GM23338 (cell line): ENCODE measurements at regions not wholly inside any gene's neighbourhood (a gene's known extent, or its start where the extent isn't known, plus 50 kb on each side); places are given as distances from the start of the nearest gene placed in this dataset.

Source experiments
- CREB1 ChIP-seq: fragments of 250-450 bp; sonication (Bioruptor Pico); IDR thresholded peaks from 2 replicates; pipeline ENCODE4 v1.5.0; 2020; ENCODE audit warnings: low read depth, mild to moderate bottlenecking, moderate library complexity
- EZH2 ChIP-seq: fragments of 200-600 bp; sonication (generic); IDR thresholded peaks from one replicate; pipeline ENCODE4 v1.8.0; 2017; ENCODE audit warnings: antibody characterized with exemption, mild to moderate bottlenecking, low read depth; ENCODE audit not compliant: unreplicated experiment
- EZH2phosphoT487 ChIP-seq: fragments of 200-600 bp; sonication (generic); IDR thresholded peaks from one replicate; pipeline ENCODE4 v1.8.1; 2018; ENCODE audit warnings: antibody characterized with exemption; ENCODE audit not compliant: unreplicated experiment
- JUNB ChIP-seq: IDR thresholded peaks from one replicate; pipeline ENCODE4 v1.6.1; 2016; ENCODE audit warnings: antibody characterized with exemption; ENCODE audit not compliant: unreplicated experiment
- NANOG ChIP-seq: IDR thresholded peaks from 2 replicates; pipeline ENCODE4 v1.6.1; 2016; ENCODE audit warnings: antibody characterized with exemption, borderline replicate concordance
- POLR2AphosphoS5 ChIP-seq: IDR thresholded peaks from 2 replicates; pipeline ENCODE4 v1.6.1; 2016; ENCODE audit warnings: antibody characterized with exemption, low read depth
- ZNF114 ChIP-seq: fragments of 250-450 bp; sonication (Bioruptor Pico); IDR thresholded peaks from 2 replicates; pipeline ENCODE4 v1.5.0; 2020; ENCODE audit warnings: mild to moderate bottlenecking, moderate library complexity
- TF ChIP-seq, protein P1 (sequence below), 2 experiments: fragments of 200-600 bp in 1 of 2; sonication (generic) in 1 of 2; conservative IDR thresholded peaks; 2 replicates each; pipeline versions ENCODE4 v1.5.1 to v1.6.1; 2016 to 2017; ENCODE audit warnings: antibody characterized with exemption in 2 of 2, low read depth in 2 of 2, mild to moderate bottlenecking in 2 of 2, moderate library complexity in 1 of 2
- TF ChIP-seq, protein P2 (sequence below): fragments of 250-450 bp; sonication (Bioruptor Pico); IDR thresholded peaks from 2 replicates; pipeline ENCODE4 v1.5.0; 2020; ENCODE audit warnings: mild to moderate bottlenecking, moderate library complexity
- TF ChIP-seq, protein P3 (sequence below): IDR thresholded peaks from one replicate; pipeline ENCODE4 v1.6.1; 2018; ENCODE audit warnings: antibody characterized with exemption; ENCODE audit not compliant: unreplicated experiment
- TF ChIP-seq, protein P4 (sequence below): IDR thresholded peaks from 2 replicates; pipeline ENCODE4 v1.6.1; 2016; ENCODE audit warnings: antibody characterized with exemption

DNA sequence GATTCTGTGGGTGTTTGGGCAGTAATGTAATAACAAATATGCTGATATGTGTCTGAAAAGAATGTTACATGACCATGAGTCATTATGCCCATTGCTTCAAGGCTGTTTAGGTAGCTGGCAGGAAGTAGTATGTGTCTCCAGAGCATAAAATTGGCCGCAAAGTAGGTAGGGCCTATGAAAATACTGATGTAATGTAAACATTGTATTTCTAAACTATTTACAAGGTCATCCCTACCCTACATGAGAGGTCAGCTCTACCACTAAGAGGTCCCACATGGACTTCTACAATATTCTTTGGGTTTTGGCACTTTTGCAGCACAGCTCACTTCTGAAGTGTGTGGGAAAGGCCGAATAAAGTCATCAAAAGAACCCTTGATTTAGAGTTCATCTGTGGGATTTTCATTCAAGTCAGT, 301.9 kb downstream of the AHR start:
- TF ChIP-seq POLR2AphosphoS5 = no peak
- TF ChIP-seq, protein P1, sequence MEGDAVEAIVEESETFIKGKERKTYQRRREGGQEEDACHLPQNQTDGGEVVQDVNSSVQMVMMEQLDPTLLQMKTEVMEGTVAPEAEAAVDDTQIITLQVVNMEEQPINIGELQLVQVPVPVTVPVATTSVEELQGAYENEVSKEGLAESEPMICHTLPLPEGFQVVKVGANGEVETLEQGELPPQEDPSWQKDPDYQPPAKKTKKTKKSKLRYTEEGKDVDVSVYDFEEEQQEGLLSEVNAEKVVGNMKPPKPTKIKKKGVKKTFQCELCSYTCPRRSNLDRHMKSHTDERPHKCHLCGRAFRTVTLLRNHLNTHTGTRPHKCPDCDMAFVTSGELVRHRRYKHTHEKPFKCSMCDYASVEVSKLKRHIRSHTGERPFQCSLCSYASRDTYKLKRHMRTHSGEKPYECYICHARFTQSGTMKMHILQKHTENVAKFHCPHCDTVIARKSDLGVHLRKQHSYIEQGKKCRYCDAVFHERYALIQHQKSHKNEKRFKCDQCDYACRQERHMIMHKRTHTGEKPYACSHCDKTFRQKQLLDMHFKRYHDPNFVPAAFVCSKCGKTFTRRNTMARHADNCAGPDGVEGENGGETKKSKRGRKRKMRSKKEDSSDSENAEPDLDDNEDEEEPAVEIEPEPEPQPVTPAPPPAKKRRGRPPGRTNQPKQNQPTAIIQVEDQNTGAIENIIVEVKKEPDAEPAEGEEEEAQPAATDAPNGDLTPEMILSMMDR (conservative IDR thresholded peaks at IDR 0.05; ENCODE audit: low read depth in 2 of 2) = no peak
- TF ChIP-seq EZH2 = no peak
- TF ChIP-seq JUNB = no peak
- TF ChIP-seq, protein P2, sequence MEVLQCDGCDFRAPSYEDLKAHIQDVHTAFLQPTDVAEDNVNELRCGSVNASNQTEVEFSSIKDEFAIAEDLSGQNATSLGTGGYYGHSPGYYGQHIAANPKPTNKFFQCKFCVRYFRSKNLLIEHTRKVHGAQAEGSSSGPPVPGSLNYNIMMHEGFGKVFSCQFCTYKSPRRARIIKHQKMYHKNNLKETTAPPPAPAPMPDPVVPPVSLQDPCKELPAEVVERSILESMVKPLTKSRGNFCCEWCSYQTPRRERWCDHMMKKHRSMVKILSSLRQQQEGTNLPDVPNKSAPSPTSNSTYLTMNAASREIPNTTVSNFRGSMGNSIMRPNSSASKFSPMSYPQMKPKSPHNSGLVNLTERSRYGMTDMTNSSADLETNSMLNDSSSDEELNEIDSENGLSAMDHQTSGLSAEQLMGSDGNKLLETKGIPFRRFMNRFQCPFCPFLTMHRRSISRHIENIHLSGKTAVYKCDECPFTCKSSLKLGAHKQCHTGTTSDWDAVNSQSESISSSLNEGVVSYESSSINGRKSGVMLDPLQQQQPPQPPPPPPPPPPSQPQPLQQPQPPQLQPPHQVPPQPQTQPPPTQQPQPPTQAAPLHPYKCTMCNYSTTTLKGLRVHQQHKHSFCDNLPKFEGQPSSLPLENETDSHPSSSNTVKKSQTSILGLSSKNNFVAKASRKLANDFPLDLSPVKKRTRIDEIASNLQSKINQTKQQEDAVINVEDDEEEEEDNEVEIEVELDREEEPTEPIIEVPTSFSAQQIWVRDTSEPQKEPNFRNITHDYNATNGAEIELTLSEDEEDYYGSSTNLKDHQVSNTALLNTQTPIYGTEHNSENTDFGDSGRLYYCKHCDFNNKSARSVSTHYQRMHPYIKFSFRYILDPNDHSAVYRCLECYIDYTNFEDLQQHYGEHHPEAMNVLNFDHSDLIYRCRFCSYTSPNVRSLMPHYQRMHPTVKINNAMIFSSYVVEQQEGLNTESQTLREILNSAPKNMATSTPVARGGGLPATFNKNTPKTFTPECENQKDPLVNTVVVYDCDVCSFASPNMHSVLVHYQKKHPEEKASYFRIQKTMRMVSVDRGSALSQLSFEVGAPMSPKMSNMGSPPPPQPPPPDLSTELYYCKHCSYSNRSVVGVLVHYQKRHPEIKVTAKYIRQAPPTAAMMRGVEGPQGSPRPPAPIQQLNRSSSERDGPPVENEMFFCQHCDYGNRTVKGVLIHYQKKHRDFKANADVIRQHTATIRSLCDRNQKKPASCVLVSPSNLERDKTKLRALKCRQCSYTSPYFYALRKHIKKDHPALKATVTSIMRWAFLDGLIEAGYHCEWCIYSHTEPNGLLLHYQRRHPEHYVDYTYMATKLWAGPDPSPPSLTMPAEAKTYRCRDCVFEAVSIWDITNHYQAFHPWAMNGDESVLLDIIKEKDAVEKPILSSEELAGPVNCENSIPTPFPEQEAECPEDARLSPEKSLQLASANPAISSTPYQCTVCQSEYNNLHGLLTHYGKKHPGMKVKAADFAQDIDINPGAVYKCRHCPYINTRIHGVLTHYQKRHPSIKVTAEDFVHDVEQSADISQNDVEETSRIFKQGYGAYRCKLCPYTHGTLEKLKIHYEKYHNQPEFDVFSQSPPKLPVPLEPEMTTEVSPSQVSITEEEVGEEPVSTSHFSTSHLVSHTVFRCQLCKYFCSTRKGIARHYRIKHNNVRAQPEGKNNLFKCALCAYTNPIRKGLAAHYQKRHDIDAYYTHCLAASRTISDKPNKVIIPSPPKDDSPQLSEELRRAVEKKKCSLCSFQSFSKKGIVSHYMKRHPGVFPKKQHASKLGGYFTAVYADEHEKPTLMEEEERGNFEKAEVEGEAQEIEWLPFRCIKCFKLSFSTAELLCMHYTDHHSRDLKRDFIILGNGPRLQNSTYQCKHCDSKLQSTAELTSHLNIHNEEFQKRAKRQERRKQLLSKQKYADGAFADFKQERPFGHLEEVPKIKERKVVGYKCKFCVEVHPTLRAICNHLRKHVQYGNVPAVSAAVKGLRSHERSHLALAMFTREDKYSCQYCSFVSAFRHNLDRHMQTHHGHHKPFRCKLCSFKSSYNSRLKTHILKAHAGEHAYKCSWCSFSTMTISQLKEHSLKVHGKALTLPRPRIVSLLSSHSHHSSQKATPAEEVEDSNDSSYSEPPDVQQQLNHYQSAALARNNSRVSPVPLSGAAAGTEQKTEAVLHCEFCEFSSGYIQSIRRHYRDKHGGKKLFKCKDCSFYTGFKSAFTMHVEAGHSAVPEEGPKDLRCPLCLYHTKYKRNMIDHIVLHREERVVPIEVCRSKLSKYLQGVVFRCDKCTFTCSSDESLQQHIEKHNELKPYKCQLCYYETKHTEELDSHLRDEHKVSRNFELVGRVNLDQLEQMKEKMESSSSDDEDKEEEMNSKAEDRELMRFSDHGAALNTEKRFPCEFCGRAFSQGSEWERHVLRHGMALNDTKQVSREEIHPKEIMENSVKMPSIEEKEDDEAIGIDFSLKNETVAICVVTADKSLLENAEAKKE (CRISPR knock-in tag) = no peak
- TF ChIP-seq EZH2phosphoT487 = no peak
- TF ChIP-seq, protein P3, sequence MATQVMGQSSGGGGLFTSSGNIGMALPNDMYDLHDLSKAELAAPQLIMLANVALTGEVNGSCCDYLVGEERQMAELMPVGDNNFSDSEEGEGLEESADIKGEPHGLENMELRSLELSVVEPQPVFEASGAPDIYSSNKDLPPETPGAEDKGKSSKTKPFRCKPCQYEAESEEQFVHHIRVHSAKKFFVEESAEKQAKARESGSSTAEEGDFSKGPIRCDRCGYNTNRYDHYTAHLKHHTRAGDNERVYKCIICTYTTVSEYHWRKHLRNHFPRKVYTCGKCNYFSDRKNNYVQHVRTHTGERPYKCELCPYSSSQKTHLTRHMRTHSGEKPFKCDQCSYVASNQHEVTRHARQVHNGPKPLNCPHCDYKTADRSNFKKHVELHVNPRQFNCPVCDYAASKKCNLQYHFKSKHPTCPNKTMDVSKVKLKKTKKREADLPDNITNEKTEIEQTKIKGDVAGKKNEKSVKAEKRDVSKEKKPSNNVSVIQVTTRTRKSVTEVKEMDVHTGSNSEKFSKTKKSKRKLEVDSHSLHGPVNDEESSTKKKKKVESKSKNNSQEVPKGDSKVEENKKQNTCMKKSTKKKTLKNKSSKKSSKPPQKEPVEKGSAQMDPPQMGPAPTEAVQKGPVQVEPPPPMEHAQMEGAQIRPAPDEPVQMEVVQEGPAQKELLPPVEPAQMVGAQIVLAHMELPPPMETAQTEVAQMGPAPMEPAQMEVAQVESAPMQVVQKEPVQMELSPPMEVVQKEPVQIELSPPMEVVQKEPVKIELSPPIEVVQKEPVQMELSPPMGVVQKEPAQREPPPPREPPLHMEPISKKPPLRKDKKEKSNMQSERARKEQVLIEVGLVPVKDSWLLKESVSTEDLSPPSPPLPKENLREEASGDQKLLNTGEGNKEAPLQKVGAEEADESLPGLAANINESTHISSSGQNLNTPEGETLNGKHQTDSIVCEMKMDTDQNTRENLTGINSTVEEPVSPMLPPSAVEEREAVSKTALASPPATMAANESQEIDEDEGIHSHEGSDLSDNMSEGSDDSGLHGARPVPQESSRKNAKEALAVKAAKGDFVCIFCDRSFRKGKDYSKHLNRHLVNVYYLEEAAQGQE = no peak
- TF ChIP-seq, protein P4, sequence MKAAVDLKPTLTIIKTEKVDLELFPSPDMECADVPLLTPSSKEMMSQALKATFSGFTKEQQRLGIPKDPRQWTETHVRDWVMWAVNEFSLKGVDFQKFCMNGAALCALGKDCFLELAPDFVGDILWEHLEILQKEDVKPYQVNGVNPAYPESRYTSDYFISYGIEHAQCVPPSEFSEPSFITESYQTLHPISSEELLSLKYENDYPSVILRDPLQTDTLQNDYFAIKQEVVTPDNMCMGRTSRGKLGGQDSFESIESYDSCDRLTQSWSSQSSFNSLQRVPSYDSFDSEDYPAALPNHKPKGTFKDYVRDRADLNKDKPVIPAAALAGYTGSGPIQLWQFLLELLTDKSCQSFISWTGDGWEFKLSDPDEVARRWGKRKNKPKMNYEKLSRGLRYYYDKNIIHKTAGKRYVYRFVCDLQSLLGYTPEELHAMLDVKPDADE = no peak
- TF ChIP-seq CREB1 = no peak
- no peak for TF ChIP-seq NANOG
- no peak for TF ChIP-seq ZNF114 (CRISPR knock-in tag)
